Transverse colon (tissue), 4 donors: ENCODE measurements at regions not wholly inside any gene's neighbourhood (a gene's known extent, or its start where the extent isn't known, plus 50 kb on each side); places are given as distances from the start of the nearest gene placed in this dataset.

Experiments
- DNase-seq: peaks from one replicate; pipeline ENCODE4 v3.0.0-alpha.2; 2019
- H3K27ac ChIP-seq, 4 donors: fragments of 200-600 bp; sonication (generic); 2 replicates each; pipeline ENCODE4 v1.5.1; 2016 to 2018; ENCODE audit warnings: inconsistent platforms in 4 of 4
- H3K27me3 ChIP-seq: fragments of 200-600 bp; sonication (generic); 2 replicates; pipeline ENCODE4 v1.5.1; 2017; ENCODE audit warnings: inconsistent platforms
- H3K36me3 ChIP-seq, 4 donors: fragments of 200-600 bp; sonication (generic); 2 replicates each; pipeline ENCODE4 v1.5.1; 2017 to 2019; ENCODE audit warnings: inconsistent platforms in 4 of 4
- H3K4me1 ChIP-seq, 4 donors: fragments of 200-600 bp; sonication (generic); 2 replicates each; pipeline ENCODE4 v1.5.1; 2017 to 2020; ENCODE audit warnings: inconsistent platforms in 4 of 4
- H3K4me3 ChIP-seq, 4 donors: fragments of 200-600 bp; sonication (generic); 1 replicate in 1 of 4; 2 replicates in 3 of 4; pipeline versions ENCODE4 v1.5.1 to v1.6.1; 2017 to 2019; ENCODE audit warnings: inconsistent platforms in 4 of 4
- H3K9me3 ChIP-seq, 2 donors: fragments of 200-600 bp; sonication (generic); 2 replicates each; pipeline ENCODE4 v1.5.1; 2017 to 2019; ENCODE audit warnings: inconsistent platforms in 2 of 2
- CTCF ChIP-seq, 5 experiments: fragments of 200-600 bp in 3 of 5; fragments of 450-650 bp in 2 of 5; sonication (generic) in 3 of 5; IDR thresholded peaks; 1 replicate in 2 of 5; 2 replicates in 3 of 5; pipeline ENCODE4 v1.5.1; 2016 to 2017; ENCODE audit warnings: antibody characterized with exemption in 5 of 5, inconsistent platforms in 3 of 5, mild to moderate bottlenecking in 2 of 5, moderate library complexity in 1 of 5
- EP300 ChIP-seq: sonication (generic); formaldehyde crosslinking; IDR thresholded peaks from one replicate; pipeline ENCODE4 v1.6.1; 2017; ENCODE audit warnings: antibody characterized with exemption, low read depth
- POLR2A ChIP-seq: fragments of 450-650 bp; IDR thresholded peaks from one replicate; pipeline ENCODE4 v1.6.1; 2016; ENCODE audit warnings: antibody characterized with exemption, mild to moderate bottlenecking, moderate library complexity
- POLR2AphosphoS5 ChIP-seq, 3 donors: sonication (generic); formaldehyde crosslinking; IDR thresholded peaks; one replicate each; pipeline ENCODE4 v1.6.1; 2016; ENCODE audit warnings: antibody characterized with exemption in 3 of 3
- WGBS, 2 donors: methylation state at CpG; one replicate each; pipeline ENCODE4 v1.1.5; 2018; ENCODE audit warnings: low coverage in 1 of 2; 5-methylcytosine and 5-hydroxymethylcytosine counted together
- in situ Hi-C, 4 donors: fragments of 200-750 bp; cut with MboI; loops; one replicate each; pipeline versions ENCODE4 v1.15.0 to v1.15.1; 2017; ENCODE audit warnings: low sequenced_read_pairs in 3 of 4, low pct_ligation_motif_present in 1 of 4, low pct_unique_long_range_greater_than_20kb in 1 of 4
- intact Hi-C: fragments of 100-400 bp; cut with DNase I; formaldehyde crosslinking; loops from one replicate; pipeline ENCODE4 v1.15.1; 2023; ENCODE audit warnings: low total_unique reads

- TF ChIP-seq EP300, result no peak
- 85 to 87% methylated on average over 6 to 9 of the region's 9 CpGs for WGBS, 2 donors
Measured at GRCh38 chr7:156401617-156402016, 239.0 kb upstream of the RNF32 start.

GRCh38 chr7:156400046-156400445 is 240.5 kb upstream of the RNF32 start:
- Histone ChIP-seq H3K27ac (no peak overlapping the region), H3K36me3 (no peaks in the 10 kb centered on the region), H3K4me1 (no peaks in the 10 kb centered on the region), H3K4me3 (no peak overlapping the region), H3K9me3 (no peaks in the 10 kb centered on the region), H3K27me3 (no peaks in the 10 kb centered on the region)
- intact Hi-C loops, result no loop called here
- WGBS, 2 donors, result 55 to 80% methylated on average over 2 to 5 of the region's 5 CpGs
- in situ Hi-C loops, result no loop called here
- no peak for TF ChIP-seq POLR2AphosphoS5 (IDR thresholded peaks at IDR 0.05)
- DNase-seq, result no peak

More at GRCh38 chr7:156401617-156402016, 239.0 kb upstream of the RNF32 start:
- Histone ChIP-seq H3K27me3 (no peaks in the 10 kb centered on the region), H3K4me3 (no peak overlapping the region), H3K27ac (no peak overlapping the region), H3K36me3 (no peaks in the 10 kb centered on the region), H3K9me3 (no peaks in the 10 kb centered on the region), H3K4me1 (no peaks in the 10 kb centered on the region)
- no peak for DNase-seq
- in situ Hi-C loops, result no loop called here
- intact Hi-C loops, result no loop called here

GRCh38 chr7:156397249-156397648 is 243.3 kb upstream of the RNF32 start:
- Histone ChIP-seq H3K27ac (no peak overlapping the region), H3K4me3 (no peak overlapping the region), H3K27me3 (no peaks in the 10 kb centered on the region), H3K4me1 (no peaks in the 10 kb centered on the region), H3K9me3 (no peaks in the 10 kb centered on the region), H3K36me3 (no peaks in the 10 kb centered on the region)
- DNase-seq, result no peak
- intact Hi-C loops (no loop called here), in situ Hi-C loops (no loop called here)
- 84 to 91% methylated on average over 2 to 19 of the region's 19 CpGs for WGBS, 2 donors
- no peak for TF ChIP-seq POLR2A
- TF ChIP-seq CTCF (IDR thresholded peaks at IDR 0.05), result no peak
- no peak for TF ChIP-seq EP300
- TF ChIP-seq POLR2AphosphoS5 (IDR thresholded peaks at IDR 0.05), result no peak

- in situ Hi-C loops, result no loop called here
- no peak overlapping the region for H3K27ac ChIP-seq
Measured at GRCh38 chr7:156389116-156389692, 251.4 kb upstream of the RNF32 start.

GRCh38 chr7:156386097-156386496 is 254.5 kb upstream of the RNF32 start:
- Histone ChIP-seq H3K27ac (no peak overlapping the region), H3K9me3 (no peaks in the 10 kb centered on the region), H3K4me1 (no peaks in the 10 kb centered on the region), H3K36me3 (no peaks in the 10 kb centered on the region), H3K27me3 (no peaks in the 10 kb centered on the region), H3K4me3 (no peak overlapping the region)
- DNase-seq, result no peak
- WGBS, 2 donors, result 38 to 57% methylated on average over 4 to 6 of the region's 6 CpGs
- intact Hi-C loops (no loop called here), in situ Hi-C loops (no loop called here)
- TF ChIP-seq POLR2A, result no peak
- no peak for TF ChIP-seq EP300
- no peak for TF ChIP-seq CTCF (IDR thresholded peaks at IDR 0.05)
- no peak for TF ChIP-seq POLR2AphosphoS5 (IDR thresholded peaks at IDR 0.05)

More at GRCh38 chr7:156389116-156389692, 251.4 kb upstream of the RNF32 start:
- 77 to 91% methylated on average over 2 to 24 of the region's 24 CpGs for WGBS, 2 donors
- no peak overlapping the region for H3K4me3 ChIP-seq
- intact Hi-C loops, result no loop called here
- no peaks in the 10 kb centered on the region for H3K4me1 ChIP-seq
- DNase-seq, result no peak
- H3K36me3 ChIP-seq, result no peaks in the 10 kb centered on the region
- H3K9me3 ChIP-seq, result no peaks in the 10 kb centered on the region
- H3K27me3 ChIP-seq, result no peaks in the 10 kb centered on the region
- TF ChIP-seq EP300, result no peak
- no peak for TF ChIP-seq POLR2AphosphoS5 (IDR thresholded peaks at IDR 0.05)
- no peak for TF ChIP-seq POLR2A
- TF ChIP-seq CTCF (IDR thresholded peaks at IDR 0.05), result no peak
